ENCODE measurements at regions not wholly inside any gene's neighbourhood (a gene's known extent, or its start where the extent isn't known, plus 50 kb on each side); places are given as distances from the start of the nearest gene placed in this dataset.

GRCh38 chr19:20482721-20483120 is 82.9 kb downstream of the ZNF737 start:
- TF ChIP-seq CTCF (IDR thresholded peaks at IDR 0.05; ENCODE audit: insufficient read depth, low read length) (no peak), POLR2AphosphoS5 (IDR thresholded peaks at IDR 0.05; ENCODE audit: low read depth) (no peak)

Measured in HL-60 (cell line).